HL-60 (cell line): ENCODE measurements at regions not wholly inside any gene's neighbourhood (a gene's known extent, or its start where the extent isn't known, plus 50 kb on each side); places are given as distances from the start of the nearest gene placed in this dataset.
"Not testable (repeated sequence)": the region's sequence is repeated elsewhere in the genome, so short reads cannot be mapped to it uniquely, and the experiment has no call there.

Source experiments
- DNase-seq, 2 experiments: peaks; one replicate each; pipeline ENCODE4 v3.0.0-alpha.2; 2010 to 2020; ENCODE audit warnings: low read depth in 1 of 2, low spot score in 1 of 2
- H3K27ac ChIP-seq: fragments of 250-450 bp; sonication (Bioruptor Pico); replicated peaks from 2 replicates; pipeline ENCODE4 v1.5.1; 2020; ENCODE audit warnings: mild to moderate bottlenecking, moderate library complexity
- H3K27me3 ChIP-seq: fragments of 250-450 bp; sonication (Bioruptor Pico); 2 replicates; pipeline ENCODE4 v1.5.1; 2021; ENCODE audit warnings: mild to moderate bottlenecking, moderate library complexity; ENCODE audit not compliant: insufficient read depth, poor library complexity, severe bottlenecking
- H3K4me3 ChIP-seq: replicated peaks from 2 replicates; pipeline ENCODE4 v1.5.1; 2011; ENCODE audit warnings: mild to moderate bottlenecking, control low read depth, low read length; ENCODE audit not compliant: insufficient read depth
- CTCF ChIP-seq: IDR thresholded peaks from one replicate; pipeline ENCODE4 v1.5.1; 2011; ENCODE audit warnings: low read length, control low read depth, inconsistent platforms; ENCODE audit not compliant: insufficient read depth
- GABPA ChIP-seq: IDR thresholded peaks from 2 replicates; pipeline ENCODE4 v1.6.1; 2012; ENCODE audit warnings: low read depth
- POLR2AphosphoS5 ChIP-seq: IDR thresholded peaks from 2 replicates; pipeline ENCODE4 v1.6.1; 2012; ENCODE audit warnings: low read depth
- REST ChIP-seq: IDR thresholded peaks from 2 replicates; pipeline ENCODE4 v1.6.1; 2012; ENCODE audit warnings: low read depth; ENCODE audit not compliant: insufficient replicate concordance
- SPI1 ChIP-seq: IDR thresholded peaks from 2 replicates; pipeline ENCODE4 v1.6.1; 2012; ENCODE audit warnings: low read depth, mild to moderate bottlenecking, borderline replicate concordance

- Histone ChIP-seq H3K27me3 (no peaks in the 10 kb centered on the region), H3K27ac (no peak overlapping the region), H3K4me3 (no peak overlapping the region)
- DNase-seq = no peak
- TF ChIP-seq GABPA = no peak
- TF ChIP-seq POLR2AphosphoS5 = no peak
- TF ChIP-seq CTCF = no peak
- TF ChIP-seq SPI1 = no peak
- no peak for TF ChIP-seq REST
Measured at GRCh38 chr15:79615754-79616153, 183.6 kb downstream of the MINAR1 start.

GRCh38 chr15:79617071-79617470 is 184.9 kb downstream of the MINAR1 start:
- H3K4me3 ChIP-seq = no peak overlapping the region
- H3K27me3 ChIP-seq = no peaks in the 10 kb centered on the region
- no peak overlapping the region for H3K27ac ChIP-seq
- DNase-seq = no peak
- no peak for TF ChIP-seq GABPA
- TF ChIP-seq REST = no peak
- no peak for TF ChIP-seq POLR2AphosphoS5
- no peak for TF ChIP-seq SPI1
- TF ChIP-seq CTCF = no peak

- TF ChIP-seq CTCF (no peak), POLR2AphosphoS5 (no peak), GABPA (no peak), SPI1 (no peak), REST (no peak)
- H3K27ac ChIP-seq = no peak overlapping the region
- no peak for DNase-seq
- peaks cover 7% of the 10 kb centered on the region for H3K27me3 ChIP-seq
- H3K4me3 ChIP-seq = no peak overlapping the region
Measured at GRCh38 chr15:79620112-79620857, 188.1 kb downstream of the MINAR1 start.

GRCh38 chr15:79621805-79622204 is 189.7 kb downstream of the MINAR1 start:
- H3K27ac ChIP-seq, H3K4me3 ChIP-seq, DNase-seq, H3K27me3 ChIP-seq: not testable (repeated sequence)
